Immature natural killer cell (primary cell): ENCODE measurements at regions not wholly inside any gene's neighbourhood (a gene's known extent, or its start where the extent isn't known, plus 50 kb on each side); places are given as distances from the start of the nearest gene placed in this dataset.
"Not testable (repeated sequence)": the region's sequence is repeated elsewhere in the genome, so short reads cannot be mapped to it uniquely, and the experiment has no call there.

Experiments
- DNase-seq, 3 donors: peaks; one replicate each; pipeline ENCODE4 v3.0.0; 2022; ENCODE audit warnings: mixed read lengths in 1 of 3
- H3K27ac Mint-ChIP-seq, 6 donors: one replicate each; pipeline ENCODE4 v1.8.0; 2020; ENCODE audit warnings: mixed read lengths in 6 of 6, mild to moderate bottlenecking in 5 of 6, inconsistent platforms in 4 of 6, moderate library complexity in 3 of 6
- H3K27me3 Mint-ChIP-seq, 3 donors: one replicate each; pipeline ENCODE4 v1.8.0; 2020 to 2021; ENCODE audit warnings: low read depth in 3 of 3, mild to moderate bottlenecking in 3 of 3, mixed read lengths in 3 of 3, moderate library complexity in 3 of 3, inconsistent platforms in 1 of 3
- H3K36me3 Mint-ChIP-seq, 3 donors: one replicate each; pipeline ENCODE4 v1.8.0; 2020; ENCODE audit warnings: mixed read lengths in 3 of 3, inconsistent platforms in 2 of 3, mild to moderate bottlenecking in 2 of 3
- H3K4me1 Mint-ChIP-seq, 2 donors: one replicate each; pipeline ENCODE4 v1.8.0; 2020; ENCODE audit warnings: inconsistent platforms in 2 of 2, mild to moderate bottlenecking in 2 of 2, mixed read lengths in 2 of 2, moderate library complexity in 1 of 2
- H3K4me3 Mint-ChIP-seq, 5 donors: one replicate each; pipeline ENCODE4 v1.8.0; 2020; ENCODE audit warnings: mild to moderate bottlenecking in 5 of 5, mixed read lengths in 5 of 5, inconsistent platforms in 3 of 5, moderate library complexity in 3 of 5
- H3K9me3 Mint-ChIP-seq, 6 donors: one replicate each; pipeline ENCODE4 v1.8.0; 2020; ENCODE audit warnings: mild to moderate bottlenecking in 6 of 6, mixed read lengths in 6 of 6, inconsistent platforms in 4 of 6, moderate library complexity in 3 of 6

DNA sequence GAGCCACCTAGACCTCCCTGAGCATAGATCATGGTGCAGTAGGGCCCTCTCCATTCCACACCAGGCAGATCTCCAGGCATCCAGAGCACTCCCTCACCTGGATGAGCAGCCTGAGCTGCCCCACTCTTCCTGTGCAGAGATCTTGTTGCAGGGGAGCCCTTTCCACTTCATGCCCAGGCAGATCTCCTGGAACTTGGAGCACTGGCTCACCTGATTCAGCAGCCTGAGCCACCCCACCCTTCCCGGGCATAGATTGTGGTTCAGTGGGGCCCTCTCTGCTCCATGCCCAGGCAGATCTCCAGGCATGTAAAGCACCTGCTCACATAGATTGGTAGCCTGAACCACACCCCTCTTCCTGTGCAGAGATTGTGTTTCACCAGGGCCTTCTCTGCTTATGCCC lies 78.0 kb downstream of the SEC16B start:
- no peak overlapping the region for H3K4me3 Mint-ChIP-seq
- no peak overlapping the region for H3K27ac Mint-ChIP-seq
- H3K4me1 Mint-ChIP-seq, result no peaks in the 10 kb centered on the region
- H3K9me3 Mint-ChIP-seq, result peaks cover 3 to 58% (median 15%) of the 10 kb centered on the region in 6 donors
- no peak for DNase-seq
- peaks cover 0 to 2% (median 0%) of the 10 kb centered on the region in 3 donors for H3K27me3 Mint-ChIP-seq
- H3K36me3 Mint-ChIP-seq, result no peaks in the 10 kb centered on the region

DNA sequence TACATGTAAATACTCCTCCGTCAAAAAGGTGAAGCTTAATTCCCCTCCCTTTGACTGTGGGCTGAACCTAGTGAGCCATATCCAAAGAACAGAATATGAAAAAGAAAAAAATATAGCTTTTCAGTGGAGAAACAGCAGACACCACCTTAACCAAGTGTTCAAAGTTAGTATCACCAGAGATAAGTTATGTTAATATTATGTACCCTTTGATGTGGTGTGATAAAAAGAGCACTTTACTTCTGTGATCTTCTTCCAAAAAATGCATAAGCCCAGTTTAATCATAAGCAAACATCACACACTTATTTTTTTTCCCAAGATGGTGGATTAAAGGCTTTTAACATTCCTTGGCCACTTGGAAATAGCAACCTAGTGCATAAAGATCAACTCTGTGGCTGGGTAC lies 79.4 kb downstream of the SEC16B start:
- H3K4me3 Mint-ChIP-seq, result no peak overlapping the region
- no peak for DNase-seq
- no peaks in the 10 kb centered on the region for H3K36me3 Mint-ChIP-seq
- peaks cover 0 to 2% (median 0%) of the 10 kb centered on the region in 3 donors for H3K27me3 Mint-ChIP-seq
- H3K27ac Mint-ChIP-seq, result no peak overlapping the region
- H3K9me3 Mint-ChIP-seq, result peaks cover 3 to 45% (median 16%) of the 10 kb centered on the region in 6 donors
- H3K4me1 Mint-ChIP-seq, result no peaks in the 10 kb centered on the region

DNA sequence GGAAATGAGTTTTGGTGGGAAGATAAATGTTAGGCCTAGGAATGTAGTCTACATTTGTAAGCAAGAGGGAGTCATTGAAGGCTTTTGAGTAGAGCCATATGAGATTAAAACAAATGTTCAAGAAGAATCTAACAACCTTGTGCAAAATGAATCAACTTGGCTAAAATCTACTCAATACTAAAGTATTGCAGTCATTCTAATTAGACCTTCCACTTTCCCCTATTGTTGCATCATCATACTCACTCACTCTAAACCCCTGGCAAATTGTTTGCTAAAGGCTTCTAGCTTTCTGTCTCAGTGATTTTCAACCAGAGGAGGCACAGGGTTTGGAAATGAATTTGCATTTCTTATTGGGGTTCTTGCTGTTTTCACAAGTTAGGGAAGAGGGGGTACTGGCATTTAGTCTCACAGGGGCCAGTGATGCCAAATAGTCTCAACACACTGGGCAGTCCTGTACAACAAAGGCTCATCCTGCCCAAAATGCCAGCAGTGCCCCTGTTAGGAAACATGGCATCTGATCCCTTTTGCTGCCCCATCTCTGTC lies 85.3 kb downstream of the SEC16B start:
- peaks cover 1 to 21% (median 9%) of the 10 kb centered on the region in 6 donors for H3K9me3 Mint-ChIP-seq
- H3K4me3 Mint-ChIP-seq, result no peak overlapping the region
- no peak for DNase-seq
- H3K36me3 Mint-ChIP-seq, result no peaks in the 10 kb centered on the region
- H3K4me1 Mint-ChIP-seq, result no peaks in the 10 kb centered on the region
- H3K27ac Mint-ChIP-seq, result no peak overlapping the region
- H3K27me3 Mint-ChIP-seq, result no peaks in the 10 kb centered on the region

GRCh38 chr1:177883581-177883980 lies 86.3 kb downstream of the SEC16B start:
- no peaks in the 10 kb centered on the region for H3K36me3 Mint-ChIP-seq
- no peaks in the 10 kb centered on the region for H3K4me1 Mint-ChIP-seq
- H3K9me3 Mint-ChIP-seq, result peaks cover 3 to 25% (median 9%) of the 10 kb centered on the region in 6 donors
- no peak overlapping the region for H3K4me3 Mint-ChIP-seq
- H3K27ac Mint-ChIP-seq, result no peak overlapping the region
- no peak for DNase-seq
- no peaks in the 10 kb centered on the region for H3K27me3 Mint-ChIP-seq

- H3K27ac Mint-ChIP-seq, result no peak overlapping the region
- H3K36me3 Mint-ChIP-seq, result no peaks in the 10 kb centered on the region
- DNase-seq, result no peak
- no peak overlapping the region for H3K4me3 Mint-ChIP-seq
- H3K9me3 Mint-ChIP-seq, result peaks cover 2 to 21% (median 7%) of the 10 kb centered on the region in 6 donors
- H3K4me1 Mint-ChIP-seq, result no peaks in the 10 kb centered on the region
- no peaks in the 10 kb centered on the region for H3K27me3 Mint-ChIP-seq
These were observed 89.4 kb downstream of the SEC16B start for GRCh38 chr1:177880339-177880891.

- DNase-seq, result no peak
- Mint-ChIP-seq H3K4me3 (no peak overlapping the region), H3K4me1 (no peaks in the 10 kb centered on the region), H3K27me3 (no peaks in the 10 kb centered on the region), H3K9me3 (peaks cover under 1 to 32% (median 6%) of the 10 kb centered on the region in 6 donors), H3K27ac (no peak overlapping the region), H3K36me3 (no peaks in the 10 kb centered on the region)
These were observed 92.8 kb downstream of the SEC16B start for GRCh38 chr1:177877086-177877485.

- no peak for DNase-seq
- no peaks in the 10 kb centered on the region for H3K36me3 Mint-ChIP-seq
- H3K27me3 Mint-ChIP-seq, result peaks cover 0 to 2% (median 0%) of the 10 kb centered on the region in 3 donors
- H3K27ac Mint-ChIP-seq, result no peak overlapping the region
- H3K4me3 Mint-ChIP-seq, result no peak overlapping the region
- H3K9me3 Mint-ChIP-seq, result peaks cover 2 to 23% (median 9%) of the 10 kb centered on the region in 6 donors
- no peaks in the 10 kb centered on the region for H3K4me1 Mint-ChIP-seq
These were observed 96.6 kb downstream of the SEC16B start for GRCh38 chr1:177873238-177873637.

DNA sequence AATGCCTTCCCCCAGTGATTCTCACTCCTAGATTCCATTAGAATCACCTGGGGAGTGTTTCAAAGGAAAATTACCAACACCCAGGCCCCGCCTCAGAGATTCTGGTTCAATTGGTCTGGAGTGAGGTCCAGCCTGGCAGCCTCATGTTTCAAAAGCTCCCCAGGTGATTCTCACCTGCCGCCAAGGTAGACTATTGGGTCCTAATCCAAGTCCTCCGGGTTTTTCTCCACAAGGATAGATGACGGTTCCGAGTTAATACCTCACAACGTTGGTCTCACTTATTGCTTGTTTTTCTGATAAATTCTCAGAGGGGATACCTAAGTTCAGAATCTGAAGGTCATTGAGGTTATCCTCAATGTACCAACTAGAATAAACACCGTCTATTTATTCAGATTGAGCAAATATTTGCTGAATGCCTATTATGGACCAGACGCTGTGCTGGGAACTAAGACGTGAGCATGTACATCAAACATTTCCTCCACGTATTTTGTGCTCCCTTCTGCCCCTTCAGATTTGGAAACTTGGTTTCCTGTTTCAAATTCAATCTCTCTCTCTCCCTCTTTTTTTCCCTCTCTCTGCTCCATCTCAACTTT lies 97.5 kb downstream of the SEC16B start:
- Mint-ChIP-seq H3K4me3 (no peak overlapping the region), H3K27ac (no peak overlapping the region), H3K36me3 (no peaks in the 10 kb centered on the region), H3K9me3 (peaks cover 2 to 23% (median 10%) of the 10 kb centered on the region in 6 donors), H3K27me3 (peaks cover 0 to 2% (median 0%) of the 10 kb centered on the region in 3 donors), H3K4me1 (no peaks in the 10 kb centered on the region)
- no peak for DNase-seq

DNA sequence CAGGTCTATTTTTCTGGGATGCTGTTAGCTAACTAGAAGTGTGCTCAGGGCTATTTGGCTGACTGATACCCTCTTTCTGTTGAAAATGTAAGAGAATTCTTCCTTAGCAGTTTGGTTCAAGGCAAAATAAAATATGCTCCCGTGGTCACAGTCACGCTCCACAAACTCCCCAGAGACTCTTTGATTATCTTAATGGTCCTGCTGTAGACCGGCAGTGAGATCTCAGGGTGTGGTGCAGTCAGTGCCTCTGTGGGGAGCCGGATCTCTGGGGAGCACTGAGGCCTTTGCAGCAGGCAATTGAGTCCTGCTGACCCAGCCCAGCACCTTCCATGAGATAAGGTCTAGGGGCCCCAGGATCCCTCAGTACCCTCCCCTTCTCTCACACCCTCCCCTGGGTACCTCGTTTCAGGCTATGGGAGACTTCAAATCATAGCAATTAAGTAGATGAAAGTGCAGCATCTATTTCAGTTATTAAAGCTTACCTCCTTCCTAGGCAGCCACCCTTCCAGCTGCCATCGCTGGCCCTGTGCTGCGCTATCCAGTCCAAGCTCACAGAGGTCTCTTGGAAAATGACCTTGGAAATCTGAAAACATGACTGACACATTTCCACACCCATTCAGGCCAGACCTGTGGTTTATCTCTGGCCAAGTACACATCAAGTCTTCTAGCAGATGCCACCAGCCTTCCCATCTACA lies 98.1 kb downstream of the SEC16B start:
- Mint-ChIP-seq H3K36me3 (no peaks in the 10 kb centered on the region), H3K4me3 (no peak overlapping the region), H3K4me1 (no peaks in the 10 kb centered on the region), H3K9me3 (peaks cover 2 to 22% (median 11%) of the 10 kb centered on the region in 6 donors), H3K27me3 (peaks cover 0 to 2% (median 0%) of the 10 kb centered on the region in 3 donors), H3K27ac (no peak overlapping the region)
- DNase-seq, result no peak

- peaks cover 4 to 22% (median 10%) of the 10 kb centered on the region in 6 donors for H3K9me3 Mint-ChIP-seq
- no peak for DNase-seq
- H3K27me3 Mint-ChIP-seq, result peaks cover 0 to 4% (median 0%) of the 10 kb centered on the region in 3 donors
- H3K4me1 Mint-ChIP-seq, result no peaks in the 10 kb centered on the region
- H3K4me3 Mint-ChIP-seq, result no peak overlapping the region
- no peak overlapping the region for H3K27ac Mint-ChIP-seq
- no peaks in the 10 kb centered on the region for H3K36me3 Mint-ChIP-seq
These were observed 100.3 kb downstream of the SEC16B start for GRCh38 chr1:177869586-177869985.

DNA sequence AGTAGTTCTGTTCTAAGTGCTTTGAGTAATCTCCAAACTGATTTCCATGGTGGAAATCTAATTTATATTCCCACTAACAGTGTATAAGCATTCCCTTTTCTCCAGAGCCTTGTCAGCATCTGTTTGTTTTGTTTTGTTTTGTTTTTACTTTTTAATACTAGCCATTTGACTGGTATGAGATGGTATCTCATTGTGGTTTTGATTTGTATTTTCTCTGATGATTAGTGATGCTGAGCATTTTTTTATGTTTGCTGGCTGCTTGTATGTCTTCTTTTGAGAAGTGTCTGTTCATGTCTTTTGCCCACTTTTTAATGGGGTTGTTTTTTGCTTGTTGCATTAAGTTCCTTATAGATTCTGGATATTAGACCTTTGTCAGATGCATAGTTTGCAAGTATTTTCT lies 100.8 kb downstream of the SEC16B start:
- H3K27ac Mint-ChIP-seq, H3K4me1 Mint-ChIP-seq: not testable (repeated sequence)
- H3K9me3 Mint-ChIP-seq, result peaks cover 4 to 18% (median 8%) of the 10 kb centered on the region in 6 donors

GRCh38 chr1:177865807-177866206 lies 104.1 kb downstream of the SEC16B start:
- H3K9me3 Mint-ChIP-seq, result peaks cover 3 to 19% (median 9%) of the 10 kb centered on the region in 6 donors
- H3K4me1 Mint-ChIP-seq, result no peaks in the 10 kb centered on the region

More for the DNA sequence above, 100.8 kb downstream of the SEC16B start:
- H3K36me3 Mint-ChIP-seq, DNase-seq, H3K4me3 Mint-ChIP-seq, H3K27me3 Mint-ChIP-seq: not testable (repeated sequence)

DNA sequence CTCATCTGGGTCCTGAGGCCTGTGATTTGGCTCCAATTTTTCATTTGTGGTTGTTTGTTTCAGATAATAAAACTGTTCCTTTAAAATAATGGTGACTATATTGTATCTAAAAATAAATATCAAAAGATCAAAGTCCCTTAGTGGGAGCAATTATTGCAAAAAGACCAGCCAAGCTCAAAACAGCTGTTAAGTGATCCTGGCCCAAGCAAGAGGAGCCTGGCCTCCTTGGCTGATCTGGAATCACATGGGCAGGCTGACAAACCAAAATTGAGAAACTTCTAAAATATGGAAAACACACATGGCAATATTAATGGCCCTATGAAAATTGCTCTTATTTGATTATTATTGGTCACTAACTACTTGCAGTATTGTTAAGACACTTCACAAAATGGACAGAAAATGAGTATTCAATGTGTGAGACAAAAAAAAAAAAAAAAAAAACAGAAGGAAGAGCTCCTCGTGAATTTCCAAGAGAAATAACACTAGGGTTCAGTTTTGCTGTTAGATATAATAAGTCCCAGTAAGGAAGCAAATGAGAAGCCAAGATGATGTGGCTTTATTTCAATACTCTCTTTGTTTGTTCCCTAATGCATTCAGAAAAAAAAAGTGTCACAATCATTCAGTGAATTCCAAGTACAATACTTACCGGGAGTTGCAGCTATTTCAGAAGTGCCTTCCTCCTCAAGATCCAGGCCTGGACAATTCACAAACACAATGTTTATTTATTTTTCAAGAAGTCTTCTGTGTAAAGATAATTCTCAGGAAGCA lies 105.1 kb downstream of the SEC16B start:
- peaks cover 0 to 2% (median 0%) of the 10 kb centered on the region in 3 donors for H3K27me3 Mint-ChIP-seq

More at GRCh38 chr1:177865807-177866206, 104.1 kb downstream of the SEC16B start:
- Mint-ChIP-seq H3K4me3 (no peak overlapping the region), H3K27ac (no peak overlapping the region), H3K36me3 (peaks cover 0 to 4% (median 0%) of the 10 kb centered on the region in 3 donors), H3K27me3 (peaks cover 0 to 4% (median 0%) of the 10 kb centered on the region in 3 donors)
- no peak for DNase-seq

More for the DNA sequence above, 105.1 kb downstream of the SEC16B start:
- H3K4me1 Mint-ChIP-seq, result no peaks in the 10 kb centered on the region
- no peak overlapping the region for H3K27ac Mint-ChIP-seq
- peaks cover 3 to 14% (median 9%) of the 10 kb centered on the region in 6 donors for H3K9me3 Mint-ChIP-seq
- DNase-seq, result no peak
- H3K36me3 Mint-ChIP-seq, result peaks cover 0 to 4% (median 0%) of the 10 kb centered on the region in 3 donors
- no peak overlapping the region for H3K4me3 Mint-ChIP-seq
